Ammon's horn (tissue), 1 donor: ENCODE measurements at regions not wholly inside any gene's neighbourhood (a gene's known extent, or its start where the extent isn't known, plus 50 kb on each side); places are given as distances from the start of the nearest gene placed in this dataset.
"Not testable (repeated sequence)": the region's sequence is repeated elsewhere in the genome, so short reads cannot be mapped to it uniquely, and the experiment has no call there.

Experiments used
- DNase-seq: peaks from one replicate; pipeline ENCODE4 v3.0.0-alpha.2; 2016; ENCODE audit warnings: low spot score

- no peak for DNase-seq
Observed at GRCh38 chrX:42290608-42291007, 367.3 kb upstream of the CASK start.

- no peak for DNase-seq
Observed at GRCh38 chrX:42289492-42290385, 366.4 kb upstream of the CASK start.

GRCh38 chrX:42285681-42286080, 362.3 kb upstream of the CASK start:
- DNase-seq, result not testable (repeated sequence)

- DNase-seq, result no peak
Observed at GRCh38 chrX:42276982-42277690, 353.8 kb upstream of the CASK start.

GRCh38 chrX:42274151-42274550, 350.8 kb upstream of the CASK start:
- DNase-seq, result no peak

- no peak for DNase-seq
Observed at GRCh38 chrX:42273387-42273786, 350.0 kb upstream of the CASK start.

- DNase-seq, result no peak
Observed at GRCh38 chrX:42269186-42269585, 345.8 kb upstream of the CASK start.

- no peak for DNase-seq
Observed at GRCh38 chrX:42260854-42261253, 337.5 kb upstream of the CASK start.

GRCh38 chrX:42248226-42248625, 324.9 kb upstream of the CASK start:
- DNase-seq, result no peak

- no peak for DNase-seq
Observed at GRCh38 chrX:42247241-42247640, 323.9 kb upstream of the CASK start.

GRCh38 chrX:42246814-42247213, 323.5 kb upstream of the CASK start:
- peak; percentile 1 for DNase-seq

- no peak for DNase-seq
Observed at GRCh38 chrX:42242004-42242403, 318.6 kb upstream of the CASK start.

GRCh38 chrX:42241421-42241820, 318.1 kb upstream of the CASK start:
- DNase-seq, result no peak

- DNase-seq, result no peak
Observed at GRCh38 chrX:42237956-42238355, 314.6 kb upstream of the CASK start.

GRCh38 chrX:42229533-42229932, 306.2 kb upstream of the CASK start:
- DNase-seq, result no peak

GRCh38 chrX:42220666-42221065, 297.3 kb upstream of the CASK start:
- no peak for DNase-seq

GRCh38 chrX:42220083-42220482, 296.7 kb upstream of the CASK start:
- no peak for DNase-seq

- no peak for DNase-seq
Observed at GRCh38 chrX:42219231-42219630, 295.9 kb upstream of the CASK start.

GRCh38 chrX:42195506-42195905, 272.2 kb upstream of the CASK start:
- no peak for DNase-seq

GRCh38 chrX:42189576-42189975, 266.2 kb upstream of the CASK start:
- DNase-seq, result no peak

- DNase-seq, result no peak
Observed at GRCh38 chrX:42188730-42189129, 265.4 kb upstream of the CASK start.

GRCh38 chrX:42176789-42177188, 253.4 kb upstream of the CASK start:
- DNase-seq, result no peak

- DNase-seq, result no peak
Observed at GRCh38 chrX:42175843-42176242, 252.5 kb upstream of the CASK start.
